NOMO-1 treated with DMSO at 0.1 percent for 48 hours (cell line): ENCODE measurements at regions not wholly inside any gene's neighbourhood (a gene's known extent, or its start where the extent isn't known, plus 50 kb on each side); places are given as distances from the start of the nearest gene placed in this dataset.
"Not testable (repeated sequence)": the region's sequence is repeated elsewhere in the genome, so short reads cannot be mapped to it uniquely, and the experiment has no call there.

ENCODE experiments used
- DNase-seq: peaks from one replicate; lab custom pipeline; 2025; ENCODE audit not compliant: unreplicated experiment; lab: John Stamatoyannopoulos, UW

GRCh38 chr4:156335721-156336120, 382.1 kb upstream of the CTSO start:
- DNase-seq = no peak

- no peak for DNase-seq
Observed at GRCh38 chr4:156330436-156331031, 376.9 kb upstream of the CTSO start.

GRCh38 chr4:156329779-156330178, 376.1 kb upstream of the CTSO start:
- peak; percentile 49 for DNase-seq

GRCh38 chr4:156328882-156329281, 375.2 kb upstream of the CTSO start:
- DNase-seq = no peak

GRCh38 chr4:156326246-156326645, 372.6 kb upstream of the CTSO start:
- DNase-seq = no peak

- DNase-seq = no peak
Observed at GRCh38 chr4:156322592-156322991, 368.9 kb upstream of the CTSO start.

GRCh38 chr4:156321203-156321602, 367.5 kb upstream of the CTSO start:
- no peak for DNase-seq

- no peak for DNase-seq
Observed at GRCh38 chr4:156313497-156313896, 359.8 kb upstream of the CTSO start.

GRCh38 chr4:156312261-156312847, 358.7 kb upstream of the CTSO start:
- DNase-seq = no peak

- no peak for DNase-seq
Observed at GRCh38 chr4:156309031-156309430, 355.4 kb upstream of the CTSO start.

GRCh38 chr4:156303708-156304107, 350.0 kb upstream of the CTSO start:
- DNase-seq = no peak

- DNase-seq = no peak
Observed at GRCh38 chr4:156298230-156298629, 344.6 kb upstream of the CTSO start.

- DNase-seq = no peak
Observed at GRCh38 chr4:156295676-156296195, 342.1 kb upstream of the CTSO start.

GRCh38 chr4:156294577-156294976, 340.9 kb upstream of the CTSO start:
- peak; percentile 17 for DNase-seq

GRCh38 chr4:156293657-156294297, 340.1 kb upstream of the CTSO start:
- DNase-seq = no peak

- DNase-seq = no peak
Observed at GRCh38 chr4:156291317-156291716, 337.7 kb upstream of the CTSO start.

GRCh38 chr4:156290811-156291210, 337.1 kb upstream of the CTSO start:
- no peak for DNase-seq

- DNase-seq = not testable (repeated sequence)
Observed at GRCh38 chr4:156290026-156290425, 336.4 kb upstream of the CTSO start.

GRCh38 chr4:156280686-156281085, 327.0 kb upstream of the CTSO start:
- DNase-seq = no peak

- no peak for DNase-seq
Observed at GRCh38 chr4:156265407-156265806, 311.7 kb upstream of the CTSO start.

GRCh38 chr4:156261230-156261629, 307.6 kb upstream of the CTSO start:
- no peak for DNase-seq

- DNase-seq = no peak
Observed at GRCh38 chr4:156255230-156256007, 301.8 kb upstream of the CTSO start.
